Testis (tissue), 2 donors: ENCODE measurements at regions not wholly inside any gene's neighbourhood (a gene's known extent, or its start where the extent isn't known, plus 50 kb on each side); places are given as distances from the start of the nearest gene placed in this dataset.
A peak's percentile ranks its signal among the peaks of the same experiment; 100 is the strongest.

Source experiments
- POLR2A ChIP-seq: fragments of 450-650 bp; IDR thresholded peaks from one replicate; pipeline ENCODE4 v1.6.1; 2017; ENCODE audit warnings: antibody characterized with exemption, mild to moderate bottlenecking, moderate library complexity
- TF ChIP-seq, protein P1 (sequence below), 3 experiments: fragments of 450-650 bp in 2 of 3; fragments of 200-600 bp in 1 of 3; sonication (generic) in 1 of 3; IDR thresholded peaks; one replicate each; pipeline ENCODE4 v1.5.1; 2016 to 2019; ENCODE audit warnings: antibody characterized with exemption in 3 of 3, mild to moderate bottlenecking in 2 of 3, moderate library complexity in 1 of 3

- no peak for TF ChIP-seq POLR2A
- TF ChIP-seq, protein P1, sequence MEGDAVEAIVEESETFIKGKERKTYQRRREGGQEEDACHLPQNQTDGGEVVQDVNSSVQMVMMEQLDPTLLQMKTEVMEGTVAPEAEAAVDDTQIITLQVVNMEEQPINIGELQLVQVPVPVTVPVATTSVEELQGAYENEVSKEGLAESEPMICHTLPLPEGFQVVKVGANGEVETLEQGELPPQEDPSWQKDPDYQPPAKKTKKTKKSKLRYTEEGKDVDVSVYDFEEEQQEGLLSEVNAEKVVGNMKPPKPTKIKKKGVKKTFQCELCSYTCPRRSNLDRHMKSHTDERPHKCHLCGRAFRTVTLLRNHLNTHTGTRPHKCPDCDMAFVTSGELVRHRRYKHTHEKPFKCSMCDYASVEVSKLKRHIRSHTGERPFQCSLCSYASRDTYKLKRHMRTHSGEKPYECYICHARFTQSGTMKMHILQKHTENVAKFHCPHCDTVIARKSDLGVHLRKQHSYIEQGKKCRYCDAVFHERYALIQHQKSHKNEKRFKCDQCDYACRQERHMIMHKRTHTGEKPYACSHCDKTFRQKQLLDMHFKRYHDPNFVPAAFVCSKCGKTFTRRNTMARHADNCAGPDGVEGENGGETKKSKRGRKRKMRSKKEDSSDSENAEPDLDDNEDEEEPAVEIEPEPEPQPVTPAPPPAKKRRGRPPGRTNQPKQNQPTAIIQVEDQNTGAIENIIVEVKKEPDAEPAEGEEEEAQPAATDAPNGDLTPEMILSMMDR (IDR thresholded peaks at IDR 0.05): peak in 2 of 3 experiments; percentile 15 to 40
These were observed 185.9 kb upstream of the CCDC150 start for GRCh38 chr2:196453613-196454047.
